GM21423 (cell line): ENCODE measurements at regions not wholly inside any gene's neighbourhood (a gene's known extent, or its start where the extent isn't known, plus 50 kb on each side); places are given as distances from the start of the nearest gene placed in this dataset.
A peak's percentile ranks its signal among the peaks of the same experiment; 100 is the strongest.
"Not testable (repeated sequence)": the region's sequence is repeated elsewhere in the genome, so short reads cannot be mapped to it uniquely, and the experiment has no call there.

Source experiments
- ATAC-seq: cut with Tn5 transposase; IDR thresholded peaks from one replicate; pipeline ENCODE4 v1.9.1; 2021; ENCODE audit warnings: mild to moderate bottlenecking, moderate library complexity; ENCODE audit not compliant: unreplicated experiment

- no peak for ATAC-seq
Observed at GRCh38 chr6:15906420-15907016, 222.4 kb upstream of the MYLIP start.

- no peak for ATAC-seq
Observed at GRCh38 chr6:15905488-15906419, 223.1 kb upstream of the MYLIP start.

- ATAC-seq: no peak
Observed at GRCh38 chr6:15904651-15905376, 224.1 kb upstream of the MYLIP start.

- ATAC-seq: peak; percentile 89
Observed at GRCh38 chr6:15901141-15902115, 227.5 kb upstream of the MYLIP start.

- ATAC-seq: no peak
Observed at GRCh38 chr6:15898693-15899092, 230.2 kb upstream of the MYLIP start.

- ATAC-seq: no peak
Observed at GRCh38 chr6:15897063-15897876, 231.6 kb upstream of the MYLIP start.

- ATAC-seq: no peak
Observed at GRCh38 chr6:15894973-15895725, 232.3 kb upstream of the DTNBP1 start.

GRCh38 chr6:15893556-15894253 is 230.9 kb upstream of the DTNBP1 start:
- no peak for ATAC-seq

GRCh38 chr6:15892369-15892768 is 229.5 kb upstream of the DTNBP1 start:
- ATAC-seq: no peak

- ATAC-seq: no peak
Observed at GRCh38 chr6:15888798-15889772, 226.3 kb upstream of the DTNBP1 start.

GRCh38 chr6:15887491-15888461 is 224.9 kb upstream of the DTNBP1 start:
- no peak for ATAC-seq

GRCh38 chr6:15885624-15886023 is 222.8 kb upstream of the DTNBP1 start:
- ATAC-seq: no peak

GRCh38 chr6:15883593-15883992 is 220.8 kb upstream of the DTNBP1 start:
- ATAC-seq: not testable (repeated sequence)

- no peak for ATAC-seq
Observed at GRCh38 chr6:15882915-15883314, 220.1 kb upstream of the DTNBP1 start.

GRCh38 chr6:15882345-15882744 is 219.5 kb upstream of the DTNBP1 start:
- ATAC-seq: no peak

GRCh38 chr6:15881150-15881549 is 218.3 kb upstream of the DTNBP1 start:
- ATAC-seq: no peak
